Activated CD4-positive, CD25-positive, alpha-beta regulatory T cell treated with anti-CD3 and anti-CD28 coated beads, Interleukin-2, amount 50 U/mL, for 16 hours (primary cell): ENCODE measurements at regions not wholly inside any gene's neighbourhood (a gene's known extent, or its start where the extent isn't known, plus 50 kb on each side); places are given as distances from the start of the nearest gene placed in this dataset.

Experiments
- DNase-seq: peaks from one replicate; pipeline ENCODE4 v3.0.0-alpha.2; 2020; ENCODE audit warnings: low read depth, low spot score

DNA sequence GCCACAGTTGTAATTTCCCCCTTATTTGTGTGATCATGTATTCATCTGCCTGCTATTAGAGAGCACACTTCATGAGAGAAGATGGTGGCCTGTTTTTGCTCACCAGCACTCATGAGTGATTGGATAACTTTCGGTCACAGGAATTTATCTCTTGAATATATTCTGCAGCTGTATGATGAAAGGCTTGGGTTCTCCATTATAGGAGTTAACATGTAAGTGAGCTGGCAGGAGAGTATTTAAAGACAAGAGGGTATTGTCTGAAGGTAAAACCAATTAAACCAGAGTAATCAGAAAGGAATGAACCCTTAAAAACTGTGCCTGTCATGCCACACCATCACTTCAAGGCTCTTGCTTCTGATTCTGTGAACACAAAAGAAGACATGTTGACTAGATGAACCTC lies 574.9 kb upstream of the CAMK1G start:
- no peak for DNase-seq

DNA sequence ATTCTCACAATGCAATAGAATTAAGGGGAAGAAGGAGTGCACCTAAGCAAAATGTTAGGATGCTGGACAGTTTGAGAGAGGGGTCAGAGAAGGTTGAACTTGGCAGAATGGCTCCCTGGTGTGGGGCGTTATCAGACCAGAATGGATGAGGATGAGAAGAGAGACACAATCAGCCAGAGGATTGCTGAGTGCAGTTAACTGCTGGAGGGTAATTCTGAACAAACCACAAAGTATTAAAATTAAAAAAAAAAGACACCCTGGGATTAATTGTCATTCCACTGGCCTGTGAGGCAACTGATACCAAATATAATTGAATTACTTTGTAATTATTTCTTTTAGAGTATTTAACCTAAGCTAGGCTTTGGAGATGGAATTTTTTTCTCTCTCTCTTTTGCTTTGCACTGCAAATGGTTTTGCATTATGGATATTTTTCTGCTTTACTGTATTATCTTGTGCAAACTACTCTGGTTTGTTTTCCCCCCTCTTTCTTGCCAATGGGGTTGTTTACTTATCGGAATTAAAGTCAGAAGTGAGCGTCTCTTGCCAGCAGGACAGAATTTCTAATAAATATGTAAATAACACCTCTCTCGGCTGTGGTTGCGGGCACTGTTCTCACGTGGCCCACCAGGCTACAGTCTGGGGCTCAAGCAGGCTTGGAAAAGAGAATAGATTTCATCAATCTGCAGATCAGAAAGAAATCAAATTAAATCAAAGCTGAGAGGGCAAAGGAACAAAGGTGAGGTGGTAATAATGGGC lies 572.9 kb upstream of the CAMK1G start:
- DNase-seq = no peak

DNA sequence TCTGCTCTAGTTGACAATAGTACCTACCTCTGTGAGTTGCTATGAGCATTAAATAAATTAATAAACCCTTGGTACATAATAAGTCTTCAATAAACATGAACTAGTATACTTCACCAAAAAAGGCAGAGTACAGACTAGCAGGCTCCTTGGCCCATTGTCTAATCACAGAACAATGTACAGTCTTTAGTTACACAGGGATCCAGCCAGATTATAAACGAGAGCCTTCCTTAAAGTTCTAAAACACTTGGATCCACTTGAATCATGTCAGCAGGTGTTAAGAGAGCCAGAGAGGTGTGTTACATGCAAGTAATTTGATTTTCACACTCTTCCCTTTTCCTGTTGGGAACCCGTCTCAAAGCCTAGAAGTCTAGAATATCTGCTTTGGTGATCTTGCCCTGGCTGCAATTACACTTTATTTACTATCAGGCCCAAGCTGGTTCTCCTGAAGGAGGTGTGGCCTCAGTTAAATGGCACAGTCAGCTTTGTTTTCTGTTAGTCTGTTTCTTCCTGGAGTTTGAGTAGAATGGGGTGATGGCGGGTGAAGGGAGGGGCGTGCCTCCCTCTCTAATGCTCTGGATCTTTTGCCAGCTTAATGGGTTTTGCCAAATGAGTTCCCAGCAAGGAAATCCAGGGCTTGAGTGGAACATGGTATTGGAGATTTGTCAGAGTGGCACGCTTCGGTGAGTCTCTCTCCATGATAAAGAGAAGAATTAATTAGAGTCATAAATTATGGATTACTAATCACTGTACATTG lies 570.9 kb upstream of the CAMK1G start:
- no peak for DNase-seq

- no peak for DNase-seq
These were observed 568.4 kb upstream of the CAMK1G start for GRCh38 chr1:209015092-209015491.

- no peak for DNase-seq
These were observed 561.9 kb upstream of the CAMK1G start for GRCh38 chr1:209021622-209022021.

DNA sequence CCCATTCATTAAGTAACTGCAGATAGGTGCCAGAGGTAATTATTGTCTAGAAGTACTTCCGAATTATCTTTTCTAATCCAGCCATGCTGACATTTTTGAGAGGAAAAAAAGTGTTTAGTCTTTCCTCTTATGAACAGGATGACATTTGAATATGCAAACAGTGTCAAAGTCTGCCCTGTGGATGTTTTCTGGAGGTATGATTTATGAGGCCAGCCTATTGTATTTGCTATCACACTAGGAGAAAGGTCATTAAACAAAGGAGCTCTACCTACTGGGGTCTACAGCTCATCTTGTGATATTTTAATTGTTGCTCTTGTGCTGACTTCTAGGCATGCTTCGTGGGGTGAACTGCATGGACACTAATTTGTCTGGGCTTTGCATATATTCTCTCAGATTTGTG lies 559.7 kb upstream of the CAMK1G start:
- no peak for DNase-seq

DNA sequence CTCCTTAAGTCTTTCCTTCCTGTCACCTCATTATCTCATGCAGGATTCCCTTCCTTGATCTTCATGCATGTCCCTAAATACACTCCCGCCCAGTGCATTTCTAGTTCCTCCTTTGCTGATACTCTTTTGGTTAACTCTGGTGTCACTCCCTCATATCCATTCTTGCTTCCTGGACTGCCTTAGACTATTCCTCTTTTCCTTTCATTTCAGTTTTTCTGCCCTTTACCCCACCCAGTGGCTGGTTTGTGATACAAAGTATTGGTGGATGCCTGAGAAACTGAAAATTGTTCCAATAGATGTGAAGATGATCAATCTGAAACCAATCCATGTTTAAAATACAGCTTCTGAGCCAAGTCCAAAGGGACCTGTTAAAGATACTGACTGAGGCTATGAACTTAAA lies 553.8 kb upstream of the CAMK1G start:
- no peak for DNase-seq

GRCh38 chr1:209030454-209031167 lies 552.9 kb upstream of the CAMK1G start:
- DNase-seq = no peak

DNA sequence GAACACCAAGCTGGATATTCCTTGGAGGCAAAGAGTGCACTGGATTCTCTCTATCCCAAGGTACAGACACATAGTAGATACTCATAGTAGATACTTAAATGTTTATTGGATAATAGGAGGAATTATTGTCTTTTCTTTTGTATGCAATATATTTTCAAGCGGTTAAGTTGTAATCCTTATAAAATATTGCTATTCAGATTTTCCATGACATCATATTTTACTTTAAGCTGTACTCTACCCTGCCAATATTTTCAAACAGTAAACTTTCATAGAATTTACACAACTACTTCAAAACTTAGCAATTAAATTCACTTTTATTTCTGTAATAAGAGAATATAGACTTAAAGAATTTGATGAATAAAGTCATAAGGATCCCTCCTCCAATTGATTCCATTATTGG lies 546.5 kb upstream of the CAMK1G start:
- no peak for DNase-seq

DNA sequence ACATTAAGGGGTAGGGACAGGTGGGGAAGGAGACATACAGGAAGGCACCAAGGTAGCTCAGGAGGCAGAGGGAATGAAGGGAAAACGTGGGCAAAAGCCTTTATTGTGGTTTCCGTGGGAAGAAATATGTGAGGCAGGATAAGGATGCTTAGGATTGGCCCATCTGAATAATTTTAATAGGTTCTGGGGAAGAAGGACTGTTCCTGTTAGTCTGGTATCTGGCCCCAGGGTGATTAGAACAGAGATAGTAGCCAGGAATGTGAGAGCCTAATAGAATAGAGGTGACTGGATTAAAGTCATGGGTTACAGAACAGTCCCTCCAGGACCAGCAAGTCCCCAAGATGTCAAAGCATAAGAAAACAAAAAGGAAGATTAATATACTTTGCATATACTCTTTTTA lies 545.2 kb upstream of the CAMK1G start:
- DNase-seq = no peak

GRCh38 chr1:209038735-209039134 lies 544.8 kb upstream of the CAMK1G start:
- no peak for DNase-seq

- no peak for DNase-seq
These were observed 543.2 kb upstream of the CAMK1G start for GRCh38 chr1:209040351-209040750.

GRCh38 chr1:209041927-209042326 lies 541.6 kb upstream of the CAMK1G start:
- DNase-seq = no peak

DNA sequence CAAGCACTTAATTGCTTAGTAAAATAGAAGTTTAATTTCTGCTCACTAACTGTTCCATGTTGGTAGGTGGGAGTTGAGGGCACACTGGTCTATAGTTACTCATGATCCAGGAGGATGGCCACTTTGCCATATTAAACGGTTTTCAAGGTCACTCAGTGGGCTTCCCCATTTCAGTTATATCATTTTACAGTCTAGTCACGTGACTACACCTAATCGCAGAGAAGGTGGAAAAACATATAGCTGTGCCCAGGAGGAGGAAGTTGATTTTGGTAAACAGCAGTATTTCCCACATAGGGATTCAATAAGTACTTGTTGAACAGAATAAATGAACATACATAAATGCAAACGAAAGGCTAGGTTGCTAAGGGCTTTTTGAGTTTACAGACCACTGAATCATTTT lies 541.1 kb upstream of the CAMK1G start:
- no peak for DNase-seq

GRCh38 chr1:209045331-209046057 lies 538.0 kb upstream of the CAMK1G start:
- no peak for DNase-seq

DNA sequence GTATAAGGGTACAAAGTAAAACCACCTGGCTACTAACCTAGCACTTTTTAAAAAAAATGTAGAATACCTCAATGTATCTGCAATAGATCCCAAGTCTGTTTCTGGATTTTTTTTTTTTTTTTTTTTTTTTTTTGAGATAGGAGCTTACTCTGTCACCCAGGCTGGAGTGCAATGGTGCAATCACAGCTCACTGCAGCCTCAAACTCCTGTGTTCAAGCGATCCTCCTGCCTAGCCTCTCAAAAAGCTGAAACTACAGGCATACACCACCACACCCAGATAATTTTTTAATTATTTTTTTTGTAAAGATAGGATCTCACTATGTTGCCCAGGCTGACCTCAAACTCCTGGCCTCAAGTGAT lies 537.5 kb upstream of the CAMK1G start:
- no peak for DNase-seq

- DNase-seq = no peak
These were observed 536.6 kb upstream of the CAMK1G start for GRCh38 chr1:209046935-209047334.

DNA sequence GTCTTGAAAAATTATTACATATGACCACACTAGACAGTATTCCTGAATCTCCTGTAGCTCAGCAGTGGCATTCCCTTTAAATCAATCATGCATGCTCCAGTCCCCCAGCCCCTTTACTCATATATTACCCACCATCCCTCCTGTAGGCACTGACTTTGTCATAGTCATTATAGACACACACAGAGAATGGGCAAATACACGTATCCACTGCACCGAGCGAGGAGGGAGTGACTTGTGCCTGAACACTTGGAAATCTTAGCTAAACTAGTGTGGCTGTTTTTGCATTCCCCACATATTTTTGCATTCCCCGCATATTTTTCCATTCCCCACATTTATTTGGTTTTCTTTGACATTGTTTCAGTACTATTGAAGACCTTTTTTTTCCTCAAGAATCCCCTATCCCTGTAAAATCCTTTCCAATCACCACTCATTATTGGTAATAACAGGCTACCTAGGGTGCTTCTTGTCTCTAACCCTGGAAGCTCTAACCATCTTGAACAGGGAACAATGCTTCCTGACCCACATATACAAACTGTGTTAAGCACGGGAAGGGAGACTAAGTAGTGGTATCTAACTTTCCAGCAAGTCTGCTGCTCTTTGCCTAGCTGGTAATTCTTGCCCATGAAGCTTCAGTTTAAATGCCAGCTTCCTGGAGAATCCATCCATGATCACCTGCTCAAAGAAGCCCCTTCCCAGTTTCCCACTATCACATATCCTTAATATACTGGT lies 534.4 kb upstream of the CAMK1G start:
- no peak for DNase-seq

- no peak for DNase-seq
These were observed 531.9 kb upstream of the CAMK1G start for GRCh38 chr1:209051570-209051969.

GRCh38 chr1:209053587-209053986 lies 529.9 kb upstream of the CAMK1G start:
- no peak for DNase-seq

GRCh38 chr1:209057083-209057482 lies 526.4 kb upstream of the CAMK1G start:
- DNase-seq = no peak
